GM23338 (cell line): ENCODE measurements at regions not wholly inside any gene's neighbourhood (a gene's known extent, or its start where the extent isn't known, plus 50 kb on each side); places are given as distances from the start of the nearest gene placed in this dataset.

ENCODE experiments used
- ATAC-seq: fragments of 200-7000 bp; cut with Tn5 transposase; 3 replicates; pipeline ENCODE4 v1.9.1; 2020
- DNase-seq: peaks from one replicate; pipeline ENCODE4 v3.0.0-alpha.2; 2015; ENCODE audit warnings: low spot score
- H2AFZ ChIP-seq: fragments of 200-600 bp; sonication (generic); 2 replicates; pipeline ENCODE4 v1.8.0; 2016; ENCODE audit warnings: antibody characterized with exemption, mild to moderate bottlenecking, moderate library complexity
- H3F3A ChIP-seq: fragments of 200-600 bp; sonication (generic); replicated peaks from 2 replicates; pipeline ENCODE4 v1.8.0; 2017; ENCODE audit warnings: antibody characterized with exemption, mixed run types, low read depth
- H3K27ac ChIP-seq: fragments of 200-600 bp; sonication (generic); 2 replicates; pipeline ENCODE4 v1.6.1; 2016; ENCODE audit warnings: low read depth
- H3K27me3 ChIP-seq: fragments of 200-600 bp; sonication (generic); 2 replicates; pipeline ENCODE4 v1.8.0; 2016; ENCODE audit warnings: mild to moderate bottlenecking, mixed run types, moderate library complexity; ENCODE audit not compliant: insufficient read depth
- H3K36me3 ChIP-seq: fragments of 200-600 bp; sonication (generic); 2 replicates; pipeline ENCODE4 v1.8.0; 2016; ENCODE audit warnings: mild to moderate bottlenecking; ENCODE audit not compliant: insufficient read depth
- H3K4me1 ChIP-seq: fragments of 200-600 bp; sonication (generic); 2 replicates; pipeline ENCODE4 v1.8.0; 2016; ENCODE audit warnings: mild to moderate bottlenecking, moderate library complexity; ENCODE audit not compliant: insufficient read depth
- H3K4me2 ChIP-seq: fragments of 200-600 bp; sonication (generic); 2 replicates; pipeline ENCODE4 v1.7.1; 2017; ENCODE audit warnings: mixed run types
- H3K4me3 ChIP-seq: fragments of 200-600 bp; sonication (generic); 2 replicates; pipeline ENCODE4 v1.6.1; 2016; ENCODE audit warnings: mixed run types
- H3K79me2 ChIP-seq: fragments of 200-600 bp; sonication (generic); replicated peaks from 2 replicates; pipeline ENCODE4 v1.8.0; 2017; ENCODE audit warnings: mild to moderate bottlenecking; ENCODE audit not compliant: insufficient read depth
- H3K9me2 ChIP-seq: fragments of 200-600 bp; sonication (generic); 2 replicates; pipeline ENCODE4 v1.8.0; 2017; ENCODE audit not compliant: insufficient read depth
- H4K20me1 ChIP-seq: fragments of 200-600 bp; sonication (generic); replicated peaks from 2 replicates; pipeline ENCODE4 v1.8.0; 2017; ENCODE audit warnings: mild to moderate bottlenecking; ENCODE audit not compliant: insufficient read depth
- H3K27ac Mint-ChIP-seq: 2 replicates; pipeline ENCODE4 v1.8.0; 2020; ENCODE audit warnings: inconsistent platforms, mild to moderate bottlenecking, moderate library complexity, mixed read lengths
- H3K27me3 Mint-ChIP-seq: 3 replicates; pipeline ENCODE4 v1.8.0; 2022; ENCODE audit warnings: low read depth, mild to moderate bottlenecking, moderate library complexity, mixed read lengths, inconsistent platforms; ENCODE audit not compliant: insufficient read depth, poor library complexity
- H3K36me3 Mint-ChIP-seq: 3 replicates; pipeline ENCODE4 v1.8.0; 2021; ENCODE audit warnings: low read depth, mild to moderate bottlenecking, inconsistent platforms, moderate library complexity, mixed read lengths
- H3K4me1 Mint-ChIP-seq: 3 replicates; pipeline ENCODE4 v1.8.0; 2020; ENCODE audit warnings: mild to moderate bottlenecking, inconsistent platforms, mixed read lengths
- H3K4me3 Mint-ChIP-seq: 3 replicates; pipeline ENCODE4 v1.8.0; 2021; ENCODE audit warnings: moderate library complexity, mild to moderate bottlenecking, inconsistent platforms, mixed read lengths
- H3K9me3 Mint-ChIP-seq: 3 replicates; pipeline ENCODE4 v1.8.0; 2020; ENCODE audit warnings: moderate library complexity, mild to moderate bottlenecking, inconsistent platforms, mixed read lengths
- CREB1 ChIP-seq: fragments of 250-450 bp; sonication (Bioruptor Pico); IDR thresholded peaks from 2 replicates; pipeline ENCODE4 v1.5.0; 2020; ENCODE audit warnings: low read depth, mild to moderate bottlenecking, moderate library complexity
- EZH2 ChIP-seq: fragments of 200-600 bp; sonication (generic); IDR thresholded peaks from one replicate; pipeline ENCODE4 v1.8.0; 2017; ENCODE audit warnings: antibody characterized with exemption, mild to moderate bottlenecking, low read depth; ENCODE audit not compliant: unreplicated experiment
- EZH2phosphoT487 ChIP-seq: fragments of 200-600 bp; sonication (generic); IDR thresholded peaks from one replicate; pipeline ENCODE4 v1.8.1; 2018; ENCODE audit warnings: antibody characterized with exemption; ENCODE audit not compliant: unreplicated experiment
- JUNB ChIP-seq: IDR thresholded peaks from one replicate; pipeline ENCODE4 v1.6.1; 2016; ENCODE audit warnings: antibody characterized with exemption; ENCODE audit not compliant: unreplicated experiment
- NANOG ChIP-seq: IDR thresholded peaks from 2 replicates; pipeline ENCODE4 v1.6.1; 2016; ENCODE audit warnings: antibody characterized with exemption, borderline replicate concordance
- POLR2AphosphoS5 ChIP-seq: IDR thresholded peaks from 2 replicates; pipeline ENCODE4 v1.6.1; 2016; ENCODE audit warnings: antibody characterized with exemption, low read depth
- ZNF114 ChIP-seq: fragments of 250-450 bp; sonication (Bioruptor Pico); IDR thresholded peaks from 2 replicates; pipeline ENCODE4 v1.5.0; 2020; ENCODE audit warnings: mild to moderate bottlenecking, moderate library complexity
- TF ChIP-seq, protein P1 (sequence below): fragments of 250-450 bp; sonication (Bioruptor Pico); IDR thresholded peaks from 2 replicates; pipeline ENCODE4 v1.5.0; 2020; ENCODE audit warnings: mild to moderate bottlenecking, moderate library complexity
- TF ChIP-seq, protein P2 (sequence below): IDR thresholded peaks from one replicate; pipeline ENCODE4 v1.6.1; 2018; ENCODE audit warnings: antibody characterized with exemption; ENCODE audit not compliant: unreplicated experiment
- TF ChIP-seq, protein P3 (sequence below): IDR thresholded peaks from 2 replicates; pipeline ENCODE4 v1.6.1; 2016; ENCODE audit warnings: antibody characterized with exemption

GRCh38 chr5:135085936-135086725 lies 52.1 kb upstream of the PITX1 start (continued):
- TF ChIP-seq, protein P1, sequence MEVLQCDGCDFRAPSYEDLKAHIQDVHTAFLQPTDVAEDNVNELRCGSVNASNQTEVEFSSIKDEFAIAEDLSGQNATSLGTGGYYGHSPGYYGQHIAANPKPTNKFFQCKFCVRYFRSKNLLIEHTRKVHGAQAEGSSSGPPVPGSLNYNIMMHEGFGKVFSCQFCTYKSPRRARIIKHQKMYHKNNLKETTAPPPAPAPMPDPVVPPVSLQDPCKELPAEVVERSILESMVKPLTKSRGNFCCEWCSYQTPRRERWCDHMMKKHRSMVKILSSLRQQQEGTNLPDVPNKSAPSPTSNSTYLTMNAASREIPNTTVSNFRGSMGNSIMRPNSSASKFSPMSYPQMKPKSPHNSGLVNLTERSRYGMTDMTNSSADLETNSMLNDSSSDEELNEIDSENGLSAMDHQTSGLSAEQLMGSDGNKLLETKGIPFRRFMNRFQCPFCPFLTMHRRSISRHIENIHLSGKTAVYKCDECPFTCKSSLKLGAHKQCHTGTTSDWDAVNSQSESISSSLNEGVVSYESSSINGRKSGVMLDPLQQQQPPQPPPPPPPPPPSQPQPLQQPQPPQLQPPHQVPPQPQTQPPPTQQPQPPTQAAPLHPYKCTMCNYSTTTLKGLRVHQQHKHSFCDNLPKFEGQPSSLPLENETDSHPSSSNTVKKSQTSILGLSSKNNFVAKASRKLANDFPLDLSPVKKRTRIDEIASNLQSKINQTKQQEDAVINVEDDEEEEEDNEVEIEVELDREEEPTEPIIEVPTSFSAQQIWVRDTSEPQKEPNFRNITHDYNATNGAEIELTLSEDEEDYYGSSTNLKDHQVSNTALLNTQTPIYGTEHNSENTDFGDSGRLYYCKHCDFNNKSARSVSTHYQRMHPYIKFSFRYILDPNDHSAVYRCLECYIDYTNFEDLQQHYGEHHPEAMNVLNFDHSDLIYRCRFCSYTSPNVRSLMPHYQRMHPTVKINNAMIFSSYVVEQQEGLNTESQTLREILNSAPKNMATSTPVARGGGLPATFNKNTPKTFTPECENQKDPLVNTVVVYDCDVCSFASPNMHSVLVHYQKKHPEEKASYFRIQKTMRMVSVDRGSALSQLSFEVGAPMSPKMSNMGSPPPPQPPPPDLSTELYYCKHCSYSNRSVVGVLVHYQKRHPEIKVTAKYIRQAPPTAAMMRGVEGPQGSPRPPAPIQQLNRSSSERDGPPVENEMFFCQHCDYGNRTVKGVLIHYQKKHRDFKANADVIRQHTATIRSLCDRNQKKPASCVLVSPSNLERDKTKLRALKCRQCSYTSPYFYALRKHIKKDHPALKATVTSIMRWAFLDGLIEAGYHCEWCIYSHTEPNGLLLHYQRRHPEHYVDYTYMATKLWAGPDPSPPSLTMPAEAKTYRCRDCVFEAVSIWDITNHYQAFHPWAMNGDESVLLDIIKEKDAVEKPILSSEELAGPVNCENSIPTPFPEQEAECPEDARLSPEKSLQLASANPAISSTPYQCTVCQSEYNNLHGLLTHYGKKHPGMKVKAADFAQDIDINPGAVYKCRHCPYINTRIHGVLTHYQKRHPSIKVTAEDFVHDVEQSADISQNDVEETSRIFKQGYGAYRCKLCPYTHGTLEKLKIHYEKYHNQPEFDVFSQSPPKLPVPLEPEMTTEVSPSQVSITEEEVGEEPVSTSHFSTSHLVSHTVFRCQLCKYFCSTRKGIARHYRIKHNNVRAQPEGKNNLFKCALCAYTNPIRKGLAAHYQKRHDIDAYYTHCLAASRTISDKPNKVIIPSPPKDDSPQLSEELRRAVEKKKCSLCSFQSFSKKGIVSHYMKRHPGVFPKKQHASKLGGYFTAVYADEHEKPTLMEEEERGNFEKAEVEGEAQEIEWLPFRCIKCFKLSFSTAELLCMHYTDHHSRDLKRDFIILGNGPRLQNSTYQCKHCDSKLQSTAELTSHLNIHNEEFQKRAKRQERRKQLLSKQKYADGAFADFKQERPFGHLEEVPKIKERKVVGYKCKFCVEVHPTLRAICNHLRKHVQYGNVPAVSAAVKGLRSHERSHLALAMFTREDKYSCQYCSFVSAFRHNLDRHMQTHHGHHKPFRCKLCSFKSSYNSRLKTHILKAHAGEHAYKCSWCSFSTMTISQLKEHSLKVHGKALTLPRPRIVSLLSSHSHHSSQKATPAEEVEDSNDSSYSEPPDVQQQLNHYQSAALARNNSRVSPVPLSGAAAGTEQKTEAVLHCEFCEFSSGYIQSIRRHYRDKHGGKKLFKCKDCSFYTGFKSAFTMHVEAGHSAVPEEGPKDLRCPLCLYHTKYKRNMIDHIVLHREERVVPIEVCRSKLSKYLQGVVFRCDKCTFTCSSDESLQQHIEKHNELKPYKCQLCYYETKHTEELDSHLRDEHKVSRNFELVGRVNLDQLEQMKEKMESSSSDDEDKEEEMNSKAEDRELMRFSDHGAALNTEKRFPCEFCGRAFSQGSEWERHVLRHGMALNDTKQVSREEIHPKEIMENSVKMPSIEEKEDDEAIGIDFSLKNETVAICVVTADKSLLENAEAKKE (CRISPR knock-in tag) = no peak

- Histone ChIP-seq H3K4me3 (no peak overlapping the region), H3K79me2 (no peaks in the 10 kb centered on the region), H3F3A (no peaks in the 10 kb centered on the region), H3K27ac (no peak overlapping the region), H3K27me3 (no peaks in the 10 kb centered on the region), H3K4me1 (no peaks in the 10 kb centered on the region), H2AFZ (no peak overlapping the region), H3K36me3 (no peaks in the 10 kb centered on the region), H3K4me2 (no peak overlapping the region), H3K9me2 (no peaks in the 10 kb centered on the region), H4K20me1 (no peaks in the 10 kb centered on the region)
- no peaks in the 10 kb centered on the region for H3K36me3 Mint-ChIP-seq
- no peak overlapping the region for H3K4me3 Mint-ChIP-seq
- H3K27me3 Mint-ChIP-seq = peaks cover 3% of the 10 kb centered on the region
- DNase-seq = no peak
- no peaks in the 10 kb centered on the region for H3K4me1 Mint-ChIP-seq
- TF ChIP-seq JUNB (no peak), EZH2phosphoT487 (no peak), ZNF114 (CRISPR knock-in tag) (no peak), NANOG (no peak), POLR2AphosphoS5 (no peak), EZH2 (no peak), CREB1 (CRISPR knock-in tag) (no peak)
- TF ChIP-seq, protein P2, sequence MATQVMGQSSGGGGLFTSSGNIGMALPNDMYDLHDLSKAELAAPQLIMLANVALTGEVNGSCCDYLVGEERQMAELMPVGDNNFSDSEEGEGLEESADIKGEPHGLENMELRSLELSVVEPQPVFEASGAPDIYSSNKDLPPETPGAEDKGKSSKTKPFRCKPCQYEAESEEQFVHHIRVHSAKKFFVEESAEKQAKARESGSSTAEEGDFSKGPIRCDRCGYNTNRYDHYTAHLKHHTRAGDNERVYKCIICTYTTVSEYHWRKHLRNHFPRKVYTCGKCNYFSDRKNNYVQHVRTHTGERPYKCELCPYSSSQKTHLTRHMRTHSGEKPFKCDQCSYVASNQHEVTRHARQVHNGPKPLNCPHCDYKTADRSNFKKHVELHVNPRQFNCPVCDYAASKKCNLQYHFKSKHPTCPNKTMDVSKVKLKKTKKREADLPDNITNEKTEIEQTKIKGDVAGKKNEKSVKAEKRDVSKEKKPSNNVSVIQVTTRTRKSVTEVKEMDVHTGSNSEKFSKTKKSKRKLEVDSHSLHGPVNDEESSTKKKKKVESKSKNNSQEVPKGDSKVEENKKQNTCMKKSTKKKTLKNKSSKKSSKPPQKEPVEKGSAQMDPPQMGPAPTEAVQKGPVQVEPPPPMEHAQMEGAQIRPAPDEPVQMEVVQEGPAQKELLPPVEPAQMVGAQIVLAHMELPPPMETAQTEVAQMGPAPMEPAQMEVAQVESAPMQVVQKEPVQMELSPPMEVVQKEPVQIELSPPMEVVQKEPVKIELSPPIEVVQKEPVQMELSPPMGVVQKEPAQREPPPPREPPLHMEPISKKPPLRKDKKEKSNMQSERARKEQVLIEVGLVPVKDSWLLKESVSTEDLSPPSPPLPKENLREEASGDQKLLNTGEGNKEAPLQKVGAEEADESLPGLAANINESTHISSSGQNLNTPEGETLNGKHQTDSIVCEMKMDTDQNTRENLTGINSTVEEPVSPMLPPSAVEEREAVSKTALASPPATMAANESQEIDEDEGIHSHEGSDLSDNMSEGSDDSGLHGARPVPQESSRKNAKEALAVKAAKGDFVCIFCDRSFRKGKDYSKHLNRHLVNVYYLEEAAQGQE = no peak
- TF ChIP-seq, protein P3, sequence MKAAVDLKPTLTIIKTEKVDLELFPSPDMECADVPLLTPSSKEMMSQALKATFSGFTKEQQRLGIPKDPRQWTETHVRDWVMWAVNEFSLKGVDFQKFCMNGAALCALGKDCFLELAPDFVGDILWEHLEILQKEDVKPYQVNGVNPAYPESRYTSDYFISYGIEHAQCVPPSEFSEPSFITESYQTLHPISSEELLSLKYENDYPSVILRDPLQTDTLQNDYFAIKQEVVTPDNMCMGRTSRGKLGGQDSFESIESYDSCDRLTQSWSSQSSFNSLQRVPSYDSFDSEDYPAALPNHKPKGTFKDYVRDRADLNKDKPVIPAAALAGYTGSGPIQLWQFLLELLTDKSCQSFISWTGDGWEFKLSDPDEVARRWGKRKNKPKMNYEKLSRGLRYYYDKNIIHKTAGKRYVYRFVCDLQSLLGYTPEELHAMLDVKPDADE = no peak
- no peak overlapping the region for H3K27ac Mint-ChIP-seq
- peaks cover 7% of the 10 kb centered on the region; the same call in 2 of the 3 replicates for H3K9me3 Mint-ChIP-seq
- no peak for ATAC-seq
These were observed 51.3 kb upstream of the PITX1 start for GRCh38 chr5:135085133-135085935.
